ENCODE measurements at regions not wholly inside any gene's neighbourhood (a gene's known extent, or its start where the extent isn't known, plus 50 kb on each side); places are given as distances from the start of the nearest gene placed in this dataset.

- TF ChIP-seq CTCF (IDR thresholded peaks at IDR 0.05) (no peak), POLR2A (IDR thresholded peaks at IDR 0.05) (no peak)
- intact Hi-C loops (cut with DNase I; ENCODE audit: low total_unique reads): loop anchor here (2.0 kb wide), 1 partner anchor 45 kb away; no protein-coding TSS in a partner anchor
- H3K4me3 ChIP-seq (ENCODE audit: low read depth, poor library complexity, severe bottlenecking): no peak overlapping the region
- WGBS, 2 donors: 87 to 92% methylated on average over 12 of the region's 12 CpGs
- DNase-seq (ENCODE audit: low spot score in 2 of 2): no peak
Observed at GRCh38 chr4:3361896-3362295, 69.1 kb downstream of the RGS12 start.

GRCh38 chr4:3362431-3363287 is 69.8 kb downstream of the RGS12 start:
- no peak for DNase-seq (ENCODE audit: low spot score in 2 of 2)

GRCh38 chr4:3363411-3364141 is 70.8 kb downstream of the RGS12 start:
- intact Hi-C loops (cut with DNase I; ENCODE audit: low total_unique reads): loop anchor here (2.0 kb wide), 1 partner anchor 47 kb away; no protein-coding TSS in a partner anchor
- 87 to 92% methylated on average over 30 of the region's 30 CpGs for WGBS, 2 donors
- H3K4me3 ChIP-seq (ENCODE audit: low read depth, poor library complexity, severe bottlenecking): no peak overlapping the region
- DNase-seq (ENCODE audit: low spot score in 2 of 2): peak in 1 of 2 donors; percentile 14
- TF ChIP-seq POLR2A (IDR thresholded peaks at IDR 0.05) (no peak), CTCF (IDR thresholded peaks at IDR 0.05) (no peak)

More at GRCh38 chr4:3362431-3363287, 69.8 kb downstream of the RGS12 start:
- H3K4me3 ChIP-seq (ENCODE audit: low read depth, poor library complexity, severe bottlenecking): no peak overlapping the region
- TF ChIP-seq POLR2A (IDR thresholded peaks at IDR 0.05): no peak
- no peak for TF ChIP-seq CTCF (IDR thresholded peaks at IDR 0.05)
- intact Hi-C loops (cut with DNase I; ENCODE audit: low total_unique reads): loop anchor here (2.0 kb wide), 1 partner anchor 46 kb away; no protein-coding TSS in a partner anchor
- WGBS, 2 donors: 93 to 94% methylated on average over 19 of the region's 19 CpGs

- no peak for TF ChIP-seq POLR2A (IDR thresholded peaks at IDR 0.05)
- TF ChIP-seq CTCF (IDR thresholded peaks at IDR 0.05): no peak
- peak in 1 of 2 donors; percentile 9 for DNase-seq (ENCODE audit: low spot score in 2 of 2)
- intact Hi-C loops (cut with DNase I; ENCODE audit: low total_unique reads): no loop called here
- WGBS, 2 donors: 82 to 92% methylated on average over 9 to 17 of the region's 17 CpGs
- no peak overlapping the region for H3K4me3 ChIP-seq (ENCODE audit: low read depth, poor library complexity, severe bottlenecking)
Observed at GRCh38 chr4:3364199-3364598, 71.4 kb downstream of the RGS12 start.

GRCh38 chr4:3364634-3365314 is 72.0 kb downstream of the RGS12 start:
- peak in 1 of 2 donors; percentile 6 for DNase-seq (ENCODE audit: low spot score in 2 of 2)
- intact Hi-C loops (cut with DNase I; ENCODE audit: low total_unique reads): no loop called here
- no peak overlapping the region for H3K4me3 ChIP-seq (ENCODE audit: low read depth, poor library complexity, severe bottlenecking)
- WGBS, 2 donors: 93 to 94% methylated on average over 18 of the region's 18 CpGs
- no peak for TF ChIP-seq POLR2A (IDR thresholded peaks at IDR 0.05)
- no peak for TF ChIP-seq CTCF (IDR thresholded peaks at IDR 0.05)

Measured in lower leg skin (tissue), 4 donors.